ENCODE measurements at regions not wholly inside any gene's neighbourhood (a gene's known extent, or its start where the extent isn't known, plus 50 kb on each side); places are given as distances from the start of the nearest gene placed in this dataset.
"Not testable (repeated sequence)": the region's sequence is repeated elsewhere in the genome, so short reads cannot be mapped to it uniquely, and the experiment has no call there.

DNA sequence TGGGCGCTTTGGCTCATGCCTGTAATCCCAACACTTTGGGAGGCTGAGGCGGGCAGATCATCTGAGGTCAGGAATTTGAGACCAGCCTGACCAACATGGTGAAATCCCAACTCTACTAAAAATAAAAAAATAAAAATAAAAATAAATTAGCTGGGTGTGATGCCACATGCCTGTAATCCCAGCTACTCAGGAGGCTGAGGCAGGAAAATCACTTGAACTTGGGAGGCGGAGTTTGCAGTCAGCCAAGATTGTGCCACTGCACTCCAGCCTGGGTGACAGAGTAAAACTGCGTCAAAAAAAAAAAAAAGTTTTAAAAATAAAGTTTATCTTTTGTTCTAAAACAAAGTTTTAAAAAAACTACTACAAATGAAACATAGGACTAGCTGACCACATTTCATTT, 69.8 kb upstream of the ERCC4 start:
- H3K18ac ChIP-seq (ENCODE audit: low read depth, low read length); H2BK20ac ChIP-seq (ENCODE audit: low read depth, low read length); H3K4ac ChIP-seq (ENCODE audit: low read depth, low read length); H3K4me1 ChIP-seq (ENCODE audit: control insufficient read depth, insufficient read depth, low read length); dilution Hi-C loops (cut with HindIII; ENCODE audit: low sequenced_read_pairs, unreplicated experiment); H3K14ac ChIP-seq (replicated peaks; ENCODE audit: low read depth, low read length); H2AFZ ChIP-seq (replicated peaks; ENCODE audit: low read length, poor library complexity); H3K4me3 ChIP-seq (ENCODE audit: insufficient read depth, low read depth, low read length); H3K27me3 ChIP-seq (ENCODE audit: control insufficient read depth, insufficient read depth, low read length); H3K9me1 ChIP-seq (ENCODE audit: insufficient read depth, low read length); H2AK5ac ChIP-seq (ENCODE audit: low read depth, low read length); BruUV-seq (replicated peaks); H3K79me1 ChIP-seq (ENCODE audit: low read depth in 1 of 2, low read length in 2 of 2); H4K91ac ChIP-seq (ENCODE audit: insufficient read depth, low read depth, low read length); H3K27ac ChIP-seq (ENCODE audit: insufficient read depth, low read length); H3K36me3 ChIP-seq (ENCODE audit: control insufficient read depth, insufficient read depth, low read length); H3K9me3 ChIP-seq (ENCODE audit: control insufficient read depth, insufficient read depth, low read length); H3K23ac ChIP-seq (ENCODE audit: low read depth, low read length); H3K9ac ChIP-seq (ENCODE audit: low read depth, low read length); H3K4me2 ChIP-seq (ENCODE audit: low read depth, low read length); H2AK9ac ChIP-seq (replicated peaks; ENCODE audit: low read depth, low read length, poor library complexity); H3K56ac ChIP-seq (ENCODE audit: extremely low read depth, insufficient read depth, low read length); ATAC-seq (ENCODE audit: low read depth); H4K5ac ChIP-seq (ENCODE audit: low read depth, low read length); POLR2A ChIA-PET (ENCODE audit: unreplicated experiment); H2BK5ac ChIP-seq (ENCODE audit: low read depth, low read length, poor library complexity, severe bottlenecking); DNase-seq; H2BK15ac ChIP-seq (ENCODE audit: low read depth, low read length); H2BK120ac ChIP-seq (ENCODE audit: low read depth, low read length); H4K20me1 ChIP-seq (ENCODE audit: insufficient read depth, low read length); intact Hi-C loops (cut with micrococcal nuclease); in situ Hi-C loops (cut with MboI; ENCODE audit: low sequenced_read_pairs); H4K8ac ChIP-seq (ENCODE audit: low read depth in 2 of 2, low read length in 2 of 2): not testable (repeated sequence)
- CTCF ChIA-PET = interaction anchor here (1.1 kb wide), 1 partner anchor 15 kb away, joined by 4 read pairs; no protein-coding TSS in a partner anchor
- no CpG with 5 or more reads among the region's 4 CpGs for WGBS, 2 experiments (ENCODE audit: extremely low coverage in 2 of 2, insufficient read length in 1 of 2)

Data from IMR-90 (cell line).